PC-9 (cell line): ENCODE measurements at regions not wholly inside any gene's neighbourhood (a gene's known extent, or its start where the extent isn't known, plus 50 kb on each side); places are given as distances from the start of the nearest gene placed in this dataset.

Source experiments
- BruUV-seq: library from RNA; stranded (reverse); fragments of 400-500 nt; replicated peaks from 2 replicates; lab custom pipeline; 2021; lab: Mats Ljungman, UMichigan
- CTCF ChIA-PET: fragments of 300-600 bp; sonication (Branson Sonifier 250); formaldehyde crosslinking; loops from one replicate; lab custom pipeline; 2022; ENCODE audit warnings: antibody characterized with exemption; lab: Charles Lee
- POLR2A ChIA-PET: fragments of 300-600 bp; sonication (Branson Sonifier 250); formaldehyde crosslinking; loops from one replicate; lab custom pipeline; 2022; ENCODE audit warnings: antibody characterized with exemption; ENCODE audit not compliant: unreplicated experiment; lab: Charles Lee
- DNase-seq, 2 experiments: peaks; one replicate each; pipeline versions ENCODE4 v3.0.0 to v3.0.0-alpha.2; 2015 to 2022; ENCODE audit warnings: mixed read lengths in 1 of 2
- H2AFZ ChIP-seq: fragments of 200-600 bp; sonication (generic); 2 replicates; pipeline ENCODE4 v1.8.1; 2017; ENCODE audit warnings: antibody characterized with exemption
- H3F3A ChIP-seq: fragments of 200-600 bp; sonication (generic); 2 replicates; pipeline ENCODE4 v1.8.1; 2017; ENCODE audit warnings: antibody characterized with exemption, mild to moderate bottlenecking, low read depth; ENCODE audit not compliant: insufficient read depth
- H3K27ac ChIP-seq: fragments of 200-600 bp; sonication (generic); 2 replicates; pipeline ENCODE4 v1.6.1; 2016; ENCODE audit warnings: mixed run types
- H3K27me3 ChIP-seq: fragments of 200-600 bp; sonication (generic); 2 replicates; pipeline ENCODE4 v1.6.1; 2016; ENCODE audit warnings: low read depth, mixed run types; ENCODE audit not compliant: insufficient read depth
- H3K36me3 ChIP-seq: fragments of 200-600 bp; sonication (generic); 2 replicates; pipeline ENCODE4 v1.6.1; 2016; ENCODE audit warnings: low read depth, mixed run types
- H3K4me1 ChIP-seq: fragments of 200-600 bp; sonication (generic); replicated peaks from 2 replicates; pipeline ENCODE4 v1.6.1; 2016; ENCODE audit warnings: mixed run types; ENCODE audit not compliant: insufficient read depth
- H3K4me2 ChIP-seq: fragments of 200-600 bp; sonication (generic); 2 replicates; pipeline ENCODE4 v1.6.1; 2017; ENCODE audit warnings: mixed run types
- H3K4me3 ChIP-seq: fragments of 200-600 bp; sonication (generic); 2 replicates; pipeline ENCODE4 v1.6.1; 2016; ENCODE audit warnings: mixed run types
- H3K79me2 ChIP-seq: fragments of 200-600 bp; sonication (generic); 2 replicates; pipeline ENCODE4 v1.6.1; 2017; ENCODE audit warnings: low read depth, mixed run types
- H3K9me2 ChIP-seq: fragments of 200-600 bp; sonication (generic); 2 replicates; pipeline ENCODE4 v1.8.1; 2017; ENCODE audit warnings: mild to moderate bottlenecking; ENCODE audit not compliant: insufficient read depth
- H3K9me3 ChIP-seq: fragments of 200-600 bp; sonication (generic); 2 replicates; pipeline ENCODE4 v1.8.1; 2016; ENCODE audit warnings: low read depth; ENCODE audit not compliant: insufficient read depth
- H4K20me1 ChIP-seq: fragments of 200-600 bp; sonication (generic); 2 replicates; pipeline ENCODE4 v1.8.1; 2017; ENCODE audit not compliant: insufficient read depth
- CTCF ChIP-seq: fragments of 200-600 bp; sonication (generic); conservative IDR thresholded peaks from 2 replicates; pipeline ENCODE4 v1.6.1; 2017; ENCODE audit warnings: mixed run types, antibody characterized with exemption, mild to moderate bottlenecking, moderate library complexity
- EZH2 ChIP-seq: fragments of 200-600 bp; sonication (generic); IDR thresholded peaks from 2 replicates; pipeline ENCODE4 v1.8.0; 2017; ENCODE audit warnings: antibody characterized with exemption, low read depth
- intact Hi-C: fragments of 100-400 bp; cut with micrococcal nuclease; formaldehyde crosslinking; loops from one replicate; pipeline ENCODE4 v1.10.0; 2022; ENCODE audit not compliant: unreplicated experiment

- no peaks in the 10 kb centered on the region for H3K79me2 ChIP-seq
- H3K4me3 ChIP-seq, result no peak overlapping the region
- H3F3A ChIP-seq, result peaks cover 11% of the 10 kb centered on the region
- H3K4me2 ChIP-seq, result no peak overlapping the region
- TF ChIP-seq EZH2 (no peak), CTCF (no peak)
- intact Hi-C loops, result no loop called here
- no peak for DNase-seq
- CTCF ChIA-PET, result no interaction called here
- H4K20me1 ChIP-seq, result no peaks in the 10 kb centered on the region
- no TSS peak for BruUV-seq
- peaks cover 36% of the 10 kb centered on the region for H3K4me1 ChIP-seq
- no peak overlapping the region for H3K27ac ChIP-seq
- POLR2A ChIA-PET, result no interaction called here
- no peak overlapping the region for H2AFZ ChIP-seq
- H3K36me3 ChIP-seq, result no peaks in the 10 kb centered on the region
- H3K9me2 ChIP-seq, result no peaks in the 10 kb centered on the region
- H3K9me3 ChIP-seq, result peaks cover 10% of the 10 kb centered on the region
- H3K27me3 ChIP-seq, result no peaks in the 10 kb centered on the region
Measured at GRCh38 chr13:106287351-106287750, 248.1 kb downstream of the EFNB2 start.

GRCh38 chr13:106286811-106287210 is 248.7 kb downstream of the EFNB2 start:
- H3K27me3 ChIP-seq, result no peaks in the 10 kb centered on the region
- no peaks in the 10 kb centered on the region for H4K20me1 ChIP-seq
- H3K4me3 ChIP-seq, result no peak overlapping the region
- H3K4me1 ChIP-seq, result peaks cover 36% of the 10 kb centered on the region
- no peak for DNase-seq
- H2AFZ ChIP-seq, result no peak overlapping the region
- no peaks in the 10 kb centered on the region for H3K79me2 ChIP-seq
- H3K36me3 ChIP-seq, result no peaks in the 10 kb centered on the region
- no peak overlapping the region for H3K27ac ChIP-seq
- no TSS peak for BruUV-seq
- peaks cover 11% of the 10 kb centered on the region for H3F3A ChIP-seq
- H3K4me2 ChIP-seq, result no peak overlapping the region
- CTCF ChIA-PET, result no interaction called here
- peaks cover 11% of the 10 kb centered on the region for H3K9me3 ChIP-seq
- TF ChIP-seq CTCF (no peak), EZH2 (no peak)
- no peaks in the 10 kb centered on the region for H3K9me2 ChIP-seq
- intact Hi-C loops, result no loop called here
- POLR2A ChIA-PET, result no interaction called here

- no peaks in the 10 kb centered on the region for H3K79me2 ChIP-seq
- POLR2A ChIA-PET, result no interaction called here
- intact Hi-C loops, result loop anchor here (5.0 kb wide), 1 partner anchor 33 kb away; no protein-coding TSS in a partner anchor
- CTCF ChIA-PET, result no interaction called here
- H3K36me3 ChIP-seq, result no peaks in the 10 kb centered on the region
- H3K27me3 ChIP-seq, result no peaks in the 10 kb centered on the region
- H3K4me3 ChIP-seq, result no peak overlapping the region
- peaks cover 6% of the 10 kb centered on the region; the same call in 1 of the 2 replicates for H3F3A ChIP-seq
- peaks cover 22% of the 10 kb centered on the region for H3K4me1 ChIP-seq
- H2AFZ ChIP-seq, result no peak overlapping the region
- peak in 1 of 2 experiments; percentile 98 for DNase-seq
- H3K9me2 ChIP-seq, result no peaks in the 10 kb centered on the region
- peaks cover 11% of the 10 kb centered on the region for H3K9me3 ChIP-seq
- H4K20me1 ChIP-seq, result no peaks in the 10 kb centered on the region
- TF ChIP-seq EZH2 (no peak), CTCF (no peak)
- BruUV-seq, result no TSS peak
- peak overlapping the region; percentile 48 for H3K4me2 ChIP-seq
- peak overlapping the region; percentile 46 for H3K27ac ChIP-seq
Measured at GRCh38 chr13:106284358-106284757, 251.1 kb downstream of the EFNB2 start.
